ENCODE measurements at regions not wholly inside any gene's neighbourhood (a gene's known extent, or its start where the extent isn't known, plus 50 kb on each side); places are given as distances from the start of the nearest gene placed in this dataset.
"Not testable (repeated sequence)": the region's sequence is repeated elsewhere in the genome, so short reads cannot be mapped to it uniquely, and the experiment has no call there.

- FAIRE-seq (no peak), DNase-seq (ENCODE audit: low spot score) (no peak)
Observed at GRCh38 chr9:29208670-29209069, 1635.4 kb upstream of the C9orf72 start.

GRCh38 chr9:29209748-29210291 lies 1636.5 kb upstream of the C9orf72 start:
- FAIRE-seq (no peak), DNase-seq (ENCODE audit: low spot score) (no peak)

- DNase-seq (ENCODE audit: low spot score) (no peak), FAIRE-seq (peak; percentile 23)
Observed at GRCh38 chr9:29211003-29211579, 1637.8 kb upstream of the C9orf72 start.

GRCh38 chr9:29211580-29212396 lies 1638.5 kb upstream of the C9orf72 start:
- peak; percentile 85 for DNase-seq (ENCODE audit: low spot score)

GRCh38 chr9:29212397-29213387 lies 1639.4 kb upstream of the C9orf72 start:
- FAIRE-seq (peak; percentile 40), DNase-seq (ENCODE audit: low spot score) (peak; percentile 53)

More at GRCh38 chr9:29211580-29212396, 1638.5 kb upstream of the C9orf72 start:
- peak; percentile 27 for FAIRE-seq

GRCh38 chr9:29213417-29214153 lies 1640.3 kb upstream of the C9orf72 start, which contains the start of gene LINGO2:
TSS of gene LINGO2 (minus strand) at chr9:29213601.
- no peak for FAIRE-seq
- peak; percentile 28 for DNase-seq (ENCODE audit: low spot score)

- FAIRE-seq, result no peak
- peak; percentile 61 for DNase-seq (ENCODE audit: low spot score)
Observed at GRCh38 chr9:29214154-29214689, 1640.9 kb upstream of the C9orf72 start.

- FAIRE-seq (no peak), DNase-seq (ENCODE audit: low spot score) (no peak)
Observed at GRCh38 chr9:29214690-29215253, 1641.5 kb upstream of the C9orf72 start.

GRCh38 chr9:29217966-29218365 lies 1644.7 kb upstream of the C9orf72 start:
- FAIRE-seq, result no peak
- no peak for DNase-seq (ENCODE audit: low spot score)

- no peak for DNase-seq (ENCODE audit: low spot score)
- no peak for FAIRE-seq
Observed at GRCh38 chr9:29220596-29221251, 1647.4 kb upstream of the C9orf72 start.

GRCh38 chr9:29228558-29228957 lies 1655.3 kb upstream of the C9orf72 start:
- DNase-seq (ENCODE audit: low spot score) (no peak), FAIRE-seq (no peak)

GRCh38 chr9:29230931-29231330 lies 1657.7 kb upstream of the C9orf72 start:
- FAIRE-seq (no peak), DNase-seq (ENCODE audit: low spot score) (no peak)

- DNase-seq (ENCODE audit: low spot score) (no peak), FAIRE-seq (no peak)
Observed at GRCh38 chr9:29233193-29233592, 1659.9 kb upstream of the C9orf72 start.

- no peak for DNase-seq (ENCODE audit: low spot score)
- FAIRE-seq, result no peak
Observed at GRCh38 chr9:29241320-29241719, 1668.0 kb upstream of the C9orf72 start.

GRCh38 chr9:29245351-29245750 lies 1672.1 kb upstream of the C9orf72 start:
- DNase-seq (ENCODE audit: low spot score), result no peak
- no peak for FAIRE-seq

GRCh38 chr9:29270400-29270799 lies 1697.1 kb upstream of the C9orf72 start:
- not testable (repeated sequence) for FAIRE-seq; DNase-seq (ENCODE audit: low spot score)

- FAIRE-seq, result no peak
- DNase-seq (ENCODE audit: low spot score), result no peak
Observed at GRCh38 chr9:29282121-29282520, 1708.8 kb upstream of the C9orf72 start.

- FAIRE-seq (peak; percentile 72), DNase-seq (ENCODE audit: low spot score) (peak; percentile 6)
Observed at GRCh38 chr9:29285818-29286217, 1712.5 kb upstream of the C9orf72 start.

- FAIRE-seq, result peak; percentile 35
- no peak for DNase-seq (ENCODE audit: low spot score)
Observed at GRCh38 chr9:29289365-29289764, 1716.1 kb upstream of the C9orf72 start.

Data from urothelium cell line (cell line).